GM12878 (cell line): ENCODE measurements at regions not wholly inside any gene's neighbourhood (a gene's known extent, or its start where the extent isn't known, plus 50 kb on each side); places are given as distances from the start of the nearest gene placed in this dataset.

Source experiments
- ATAC-seq: fragments of 200-7000 bp; cut with Tn5 transposase; 3 replicates; pipeline ENCODE4 v1.9.1; 2020; ENCODE audit warnings: mild to moderate bottlenecking, moderate library complexity
- BruUV-seq: library from RNA; stranded (reverse); fragments of 400-500 nt; replicated peaks from 2 replicates; lab custom pipeline; 2021; lab: Mats Ljungman, UMichigan
- CTCF ChIA-PET: fragments of 300-600 bp; sonication (Branson Sonifier 250); formaldehyde crosslinking; extraction: SDS; loops from one replicate; lab custom pipeline; 2021; ENCODE audit warnings: inconsistent platforms; lab: Yijun Ruan, JAX
- POLR2A ChIA-PET: fragments of 350-600 bp; formaldehyde crosslinking; extraction: SDS; loops from one replicate; lab custom pipeline; 2021; ENCODE audit warnings: inconsistent platforms; lab: Charles Lee
- RAD21 ChIA-PET: fragments of 300-600 bp; sonication (Branson Sonifier 250); formaldehyde crosslinking; loops from one replicate; lab custom pipeline; 2023; ENCODE audit warnings: antibody characterized with exemption; ENCODE audit not compliant: unreplicated experiment; lab: Charles Lee
- SMC1A ChIA-PET: fragments of 300-600 bp; sonication (Branson Sonifier 250); formaldehyde crosslinking; loops from one replicate; lab custom pipeline; 2023; ENCODE audit not compliant: unreplicated experiment, uncharacterized antibody; lab: Charles Lee
- DNase-seq: peaks from one replicate; pipeline ENCODE4 v3.0.0-alpha.2; 2011; ENCODE audit warnings: low read depth, low spot score
- FAIRE-seq: peaks from 3 replicates; lab custom pipeline; 2011; peaks lifted over from hg19 to GRCh38; lab: Jason Lieb, UNC
- H2AFZ ChIP-seq: 2 replicates; pipeline ENCODE4 v1.6.0; 2011; ENCODE audit warnings: low read depth, low read length, control low read depth; ENCODE audit not compliant: control insufficient read depth
- H3K27ac ChIP-seq: 2 replicates; pipeline ENCODE4 v1.5.1; 2011; ENCODE audit warnings: control low read depth; ENCODE audit not compliant: control insufficient read depth, insufficient read depth
- H3K27me3 ChIP-seq, 2 experiments: replicated peaks in 1 of 2; 2 replicates each; pipeline versions ENCODE4 v1.6.0 to v1.6.1; 2011; ENCODE audit warnings: low read length in 1 of 2; ENCODE audit not compliant: control insufficient read depth in 2 of 2, insufficient read depth in 2 of 2
- H3K36me3 ChIP-seq, 2 experiments: 2 replicates each; pipeline ENCODE4 v1.5.1; 2011; ENCODE audit warnings: low read length in 1 of 2; ENCODE audit not compliant: control insufficient read depth in 2 of 2, insufficient read depth in 2 of 2
- H3K4me1 ChIP-seq: 2 replicates; pipeline ENCODE4 v1.6.1; 2011; ENCODE audit warnings: mild to moderate bottlenecking, low read length, moderate library complexity, mixed read lengths; ENCODE audit not compliant: control insufficient read depth, insufficient read depth
- H3K4me2 ChIP-seq: 2 replicates; pipeline ENCODE4 v1.6.0; 2011; ENCODE audit warnings: control low read depth; ENCODE audit not compliant: control insufficient read depth, insufficient read depth
- H3K4me3 ChIP-seq: fragments of 200-600 bp; sonication (generic); 2 replicates; pipeline ENCODE4 v1.5.1; 2016
- H3K79me2 ChIP-seq: 2 replicates; pipeline ENCODE4 v1.6.0; 2011; ENCODE audit warnings: low read length; ENCODE audit not compliant: control insufficient read depth, insufficient read depth
- H3K9ac ChIP-seq: 2 replicates; pipeline ENCODE4 v1.8.0; 2011; ENCODE audit warnings: low read length, control low read depth, mixed read lengths; ENCODE audit not compliant: control insufficient read depth, insufficient read depth
- H3K9me3 ChIP-seq: replicated peaks from 3 replicates; pipeline ENCODE4 v1.5.1; 2011; ENCODE audit warnings: mild to moderate bottlenecking, low read length; ENCODE audit not compliant: control insufficient read depth, insufficient read depth
- H4K20me1 ChIP-seq: 2 replicates; pipeline ENCODE4 v1.6.0; 2011; ENCODE audit not compliant: control insufficient read depth, insufficient read depth
- ATF7 ChIP-seq: fragments of 450-650 bp; IDR thresholded peaks from 2 replicates; pipeline ENCODE4 v1.6.1; 2016; ENCODE audit warnings: low read depth, mild to moderate bottlenecking
- BCL11A ChIP-seq: IDR thresholded peaks from 2 replicates; pipeline ENCODE4 v1.6.1; 2011; ENCODE audit warnings: low read depth, low read length
- DPF2 ChIP-seq: fragments of 450-650 bp; IDR thresholded peaks from 2 replicates; pipeline ENCODE4 v1.6.1; 2017; ENCODE audit warnings: mild to moderate bottlenecking
- EED ChIP-seq: sonication (generic); IDR thresholded peaks from 2 replicates; pipeline ENCODE4 v1.6.1; 2016; ENCODE audit warnings: antibody characterized with exemption, low read depth
- FOXK2 ChIP-seq: fragments of 450-650 bp; IDR thresholded peaks from 2 replicates; pipeline ENCODE4 v1.6.1; 2017; ENCODE audit warnings: mild to moderate bottlenecking, moderate library complexity
- IKZF1 ChIP-seq: fragments of 450-650 bp; conservative IDR thresholded peaks from 2 replicates; pipeline ENCODE4 v1.6.1; 2017; ENCODE audit warnings: antibody characterized with exemption, mild to moderate bottlenecking
- IKZF2 ChIP-seq, 2 experiments: fragments of 450-650 bp; IDR thresholded peaks; 2 replicates each; pipeline ENCODE4 v1.6.1; 2017; ENCODE audit warnings: mild to moderate bottlenecking in 2 of 2, moderate library complexity in 2 of 2
- KAT2A ChIP-seq: conservative IDR thresholded peaks from 2 replicates; pipeline ENCODE4 v1.6.1; 2011; ENCODE audit warnings: low read depth, low read length; ENCODE audit not compliant: control insufficient read depth
- MTA2 ChIP-seq: fragments of 450-650 bp; IDR thresholded peaks from 2 replicates; pipeline ENCODE4 v1.6.1; 2016; ENCODE audit warnings: low read depth, mild to moderate bottlenecking, moderate library complexity
- NR2F1 ChIP-seq: fragments of 450-650 bp; conservative IDR thresholded peaks from 2 replicates; pipeline ENCODE4 v1.6.1; 2017; ENCODE audit warnings: mild to moderate bottlenecking
- PKNOX1 ChIP-seq: fragments of 450-650 bp; IDR thresholded peaks from 2 replicates; pipeline ENCODE4 v1.6.1; 2016; ENCODE audit warnings: mild to moderate bottlenecking
- RELB ChIP-seq: fragments of 450-650 bp; IDR thresholded peaks from 2 replicates; pipeline ENCODE4 v1.6.1; 2017; ENCODE audit warnings: low read depth, mild to moderate bottlenecking, moderate library complexity
- SIN3A ChIP-seq: IDR thresholded peaks from 2 replicates; pipeline ENCODE4 v1.6.1; 2012; ENCODE audit warnings: low read depth, low read length, improper control_type of control experiment
- SKIL ChIP-seq: fragments of 450-650 bp; IDR thresholded peaks from 2 replicates; pipeline ENCODE4 v1.6.1; 2017; ENCODE audit warnings: mild to moderate bottlenecking, low read depth, inconsistent platforms; ENCODE audit not compliant: poor library complexity, severe bottlenecking
- TBL1XR1 ChIP-seq: IDR thresholded peaks from 2 replicates; pipeline ENCODE4 v1.6.1; 2012; ENCODE audit warnings: low read depth, low read length, improper control_type of control experiment
- TCF7 ChIP-seq: IDR thresholded peaks from 2 replicates; pipeline ENCODE4 v1.6.1; 2014; ENCODE audit warnings: antibody characterized with exemption, borderline replicate concordance
- USF1 ChIP-seq: IDR thresholded peaks from 2 replicates; pipeline ENCODE4 v1.6.1; 2011; ENCODE audit warnings: borderline replicate concordance, low read depth, mild to moderate bottlenecking, moderate library complexity, mixed read lengths, low read length; ENCODE audit not compliant: insufficient read depth; ENCODE audit errors: extremely low read length
- USF2 ChIP-seq: IDR thresholded peaks from 2 replicates; pipeline ENCODE4 v1.6.1; 2011; ENCODE audit warnings: low read depth, low read length, improper control_type of control experiment, borderline replicate concordance
- YY1 ChIP-seq: IDR thresholded peaks from 2 replicates; pipeline ENCODE4 v1.6.1; 2011; ENCODE audit warnings: low read depth, mild to moderate bottlenecking, low read length
- ZNF24 ChIP-seq: fragments of 450-650 bp; IDR thresholded peaks from 2 replicates; pipeline ENCODE4 v1.6.1; 2017; ENCODE audit warnings: antibody characterized with exemption, mild to moderate bottlenecking
- WGBS: methylation state at CpG from one replicate; pipeline ENCODE4 v1.1.6; 2016; ENCODE audit warnings: low lambda C conversion rate; ENCODE audit not compliant: insufficient replicate concordance, insufficient coverage; ENCODE audit errors: missing lambda C conversion rate; 5-methylcytosine and 5-hydroxymethylcytosine counted together
- in situ Hi-C: fragments of 300-500 bp; cut with MboI; formaldehyde crosslinking; loops from 9 replicates; pipeline ENCODE4 v1.14.3; 2018; ENCODE audit warnings: mixed read lengths
- intact Hi-C: fragments of 100-400 bp; cut with micrococcal nuclease; formaldehyde crosslinking; loops from one replicate; pipeline ENCODE4 v1.14.2; 2022; ENCODE audit not compliant: unreplicated experiment

GRCh38 chr1:168821434-168821833 lies 92.4 kb upstream of the DPT start:
- Histone ChIP-seq H3K27me3 (no peaks in the 10 kb centered on the region), H3K4me2 (no peak overlapping the region), H3K27ac (no peak overlapping the region), H3K36me3 (no peaks in the 10 kb centered on the region), H3K9ac (no peak overlapping the region), H2AFZ (no peak overlapping the region), H4K20me1 (no peaks in the 10 kb centered on the region), H3K4me1 (no peaks in the 10 kb centered on the region), H3K4me3 (no peak overlapping the region), H3K79me2 (no peaks in the 10 kb centered on the region), H3K9me3 (no peaks in the 10 kb centered on the region)
- no TSS peak for BruUV-seq
- TF ChIP-seq ATF7 = peak; percentile 90
- TF ChIP-seq KAT2A = no peak
- TF ChIP-seq SIN3A = no peak
- TF ChIP-seq USF2 = no peak
- no peak for TF ChIP-seq TCF7
- TF ChIP-seq BCL11A = peak; percentile 32; the same call in 1 of the 2 replicates
- TF ChIP-seq TBL1XR1 = no peak
- TF ChIP-seq RELB = peak; percentile 44; the same call in 1 of the 2 replicates
- peak; percentile 31; the same call in 1 of the 2 replicates for TF ChIP-seq DPF2
- no peak for TF ChIP-seq YY1
- TF ChIP-seq FOXK2 = no peak
- TF ChIP-seq IKZF1 = 0 out of 2 replicates have a peak, but pooled peaks have one; percentile 44
- TF ChIP-seq USF1 = no peak
- peak; percentile 55 to 66; a peak in 3 of 4 replicates for TF ChIP-seq IKZF2 (IDR thresholded peaks at IDR 0.05)
- TF ChIP-seq MTA2 = peak; percentile 86
- TF ChIP-seq ZNF24 = 0 out of 2 replicates have a peak, but pooled peaks have one; percentile 29
- TF ChIP-seq PKNOX1 = peak; percentile 24; the same call in 1 of the 2 replicates
- TF ChIP-seq EED = no peak
- TF ChIP-seq SKIL = no peak
- peak; percentile 95 for TF ChIP-seq NR2F1
- peak; percentile 45 for ATAC-seq
- FAIRE-seq = peak; percentile 66
- 20% methylated on average over 2 of the region's 2 CpGs for WGBS
- ChIA-PET SMC1A (interaction anchor here (1.6 kb wide), 2 partner anchors 10 to 13 kb away, joined by 7 read pairs; no protein-coding TSS in a partner anchor), RAD21 (no interaction called here), CTCF (interaction anchor here (2.0 kb wide), 1 partner anchor 289 kb away, joined by 4 read pairs; no protein-coding TSS in a partner anchor), POLR2A (no interaction called here)
- no peak for DNase-seq
- intact Hi-C loops = no loop called here
- in situ Hi-C loops = no loop called here
